Keratinocyte (primary cell): ENCODE measurements at regions not wholly inside any gene's neighbourhood (a gene's known extent, or its start where the extent isn't known, plus 50 kb on each side); places are given as distances from the start of the nearest gene placed in this dataset.
"Not testable (repeated sequence)": the region's sequence is repeated elsewhere in the genome, so short reads cannot be mapped to it uniquely, and the experiment has no call there.

Experiments used
- DNase-seq: peaks from one replicate; pipeline ENCODE4 v3.0.0-alpha.2; 2011; ENCODE audit warnings: low read depth, missing footprints, low spot score
- FAIRE-seq: peaks from 2 replicates; lab custom pipeline; 2011; peaks lifted over from hg19 to GRCh38; lab: Jason Lieb, UNC
- H2AFZ ChIP-seq: 2 replicates; pipeline ENCODE4 v1.6.0; 2012; ENCODE audit warnings: low read length, control low read depth, inconsistent platforms; ENCODE audit not compliant: control insufficient read depth
- H3K27ac ChIP-seq: 2 replicates; pipeline ENCODE4 v1.5.1; 2011; ENCODE audit warnings: low read length; ENCODE audit not compliant: control insufficient read depth, insufficient read depth
- H3K27me3 ChIP-seq: 3 replicates; pipeline ENCODE4 v1.6.0; 2011; ENCODE audit warnings: low read length; ENCODE audit not compliant: control insufficient read depth, insufficient read depth; ENCODE audit errors: extremely low read depth
- H3K36me3 ChIP-seq, 2 experiments: 2 replicates in 1 of 2; 3 replicates in 1 of 2; pipeline ENCODE4 v1.5.1; 2011; ENCODE audit warnings: low read length in 2 of 2, mild to moderate bottlenecking in 1 of 2; ENCODE audit not compliant: control insufficient read depth in 2 of 2, insufficient read depth in 2 of 2; ENCODE audit errors: extremely low read depth in 1 of 2
- H3K4me1 ChIP-seq: 3 replicates; pipeline ENCODE4 v1.5.1; 2011; ENCODE audit warnings: low read length; ENCODE audit not compliant: control insufficient read depth, insufficient read depth; ENCODE audit errors: extremely low read depth
- H3K4me2 ChIP-seq: 3 replicates; pipeline ENCODE4 v1.6.0; 2011; ENCODE audit warnings: low read depth, low read length; ENCODE audit not compliant: control insufficient read depth, insufficient read depth; ENCODE audit errors: extremely low read depth
- H3K4me3 ChIP-seq, 3 experiments: fragments of 200-600 bp in 1 of 3; sonication (generic) in 1 of 3; 2 replicates in 2 of 3; 3 replicates in 1 of 3; pipeline ENCODE4 v1.5.1; 2011 to 2016; ENCODE audit warnings: low read length in 3 of 3, mild to moderate bottlenecking in 3 of 3, control low read depth in 2 of 3, inconsistent platforms in 1 of 3, low read depth in 1 of 3, mixed read lengths in 1 of 3, mixed run types in 1 of 3, moderate library complexity in 1 of 3; ENCODE audit not compliant: control insufficient read depth in 2 of 3, insufficient read depth in 2 of 3; ENCODE audit errors: extremely low read depth in 1 of 3
- H3K79me2 ChIP-seq: 2 replicates; pipeline ENCODE4 v1.6.0; 2012; ENCODE audit warnings: low read length; ENCODE audit not compliant: control insufficient read depth, insufficient read depth
- H3K9ac ChIP-seq: 3 replicates; pipeline ENCODE4 v1.6.0; 2011; ENCODE audit warnings: low read length; ENCODE audit not compliant: control insufficient read depth, insufficient read depth; ENCODE audit errors: extremely low read depth
- H3K9me1 ChIP-seq: 3 replicates; pipeline ENCODE4 v1.6.0; 2011; ENCODE audit warnings: low read length; ENCODE audit not compliant: control insufficient read depth, insufficient read depth; ENCODE audit errors: extremely low read depth
- H3K9me3 ChIP-seq: 2 replicates; pipeline ENCODE4 v1.5.1; 2012; ENCODE audit warnings: low read depth, low read length; ENCODE audit not compliant: control insufficient read depth
- H4K20me1 ChIP-seq: 3 replicates; pipeline ENCODE4 v1.6.0; 2011; ENCODE audit warnings: low read length; ENCODE audit not compliant: control insufficient read depth, insufficient read depth; ENCODE audit errors: extremely low read depth
- EZH2 ChIP-seq: IDR thresholded peaks from one replicate; pipeline ENCODE4 v1.6.1; 2012; ENCODE audit warnings: inconsistent platforms, mild to moderate bottlenecking, low read length, moderate library complexity
- dilution Hi-C: fragments of 300-500 bp; cut with MboI; formaldehyde crosslinking; loops from one replicate; pipeline ENCODE4 v1.7.0; 2020; ENCODE audit warnings: low sequenced_read_pairs; ENCODE audit not compliant: extremely low pct_ligation_motif_present
- TF ChIP-seq, protein P1 (sequence below), 3 experiments: IDR thresholded peaks in 1 of 3; conservative IDR thresholded peaks in 1 of 3; optimal IDR thresholded peaks in 1 of 3; 2 replicates in 2 of 3; 3 replicates in 1 of 3; pipeline versions ENCODE3 to v1.5.1; 2011; ENCODE audit warnings: low read length in 3 of 3, mild to moderate bottlenecking in 3 of 3, moderate library complexity in 2 of 3, control low read depth in 1 of 3, inconsistent platforms in 1 of 3; ENCODE audit not compliant: insufficient read depth in 2 of 3; ENCODE audit errors: extremely low read depth in 1 of 3

GRCh38 chr13:18628428-18628827, 553.2 kb downstream of the TUBA3C start:
- no peak overlapping the region for H3K4me3 ChIP-seq
- FAIRE-seq (no peak), DNase-seq (no peak)
- H3K36me3 ChIP-seq: no peaks in the 10 kb centered on the region
- no peak overlapping the region for H3K9ac ChIP-seq
- no peak overlapping the region for H2AFZ ChIP-seq
- no peaks in the 10 kb centered on the region for H3K79me2 ChIP-seq
- no peaks in the 10 kb centered on the region for H3K9me1 ChIP-seq
- no peaks in the 10 kb centered on the region for H4K20me1 ChIP-seq
- no peak overlapping the region for H3K4me2 ChIP-seq
- no peaks in the 10 kb centered on the region for H3K4me1 ChIP-seq
- H3K27me3 ChIP-seq: no peaks in the 10 kb centered on the region
- TF ChIP-seq EZH2: no peak
- TF ChIP-seq, protein P1, sequence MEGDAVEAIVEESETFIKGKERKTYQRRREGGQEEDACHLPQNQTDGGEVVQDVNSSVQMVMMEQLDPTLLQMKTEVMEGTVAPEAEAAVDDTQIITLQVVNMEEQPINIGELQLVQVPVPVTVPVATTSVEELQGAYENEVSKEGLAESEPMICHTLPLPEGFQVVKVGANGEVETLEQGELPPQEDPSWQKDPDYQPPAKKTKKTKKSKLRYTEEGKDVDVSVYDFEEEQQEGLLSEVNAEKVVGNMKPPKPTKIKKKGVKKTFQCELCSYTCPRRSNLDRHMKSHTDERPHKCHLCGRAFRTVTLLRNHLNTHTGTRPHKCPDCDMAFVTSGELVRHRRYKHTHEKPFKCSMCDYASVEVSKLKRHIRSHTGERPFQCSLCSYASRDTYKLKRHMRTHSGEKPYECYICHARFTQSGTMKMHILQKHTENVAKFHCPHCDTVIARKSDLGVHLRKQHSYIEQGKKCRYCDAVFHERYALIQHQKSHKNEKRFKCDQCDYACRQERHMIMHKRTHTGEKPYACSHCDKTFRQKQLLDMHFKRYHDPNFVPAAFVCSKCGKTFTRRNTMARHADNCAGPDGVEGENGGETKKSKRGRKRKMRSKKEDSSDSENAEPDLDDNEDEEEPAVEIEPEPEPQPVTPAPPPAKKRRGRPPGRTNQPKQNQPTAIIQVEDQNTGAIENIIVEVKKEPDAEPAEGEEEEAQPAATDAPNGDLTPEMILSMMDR (optimal IDR thresholded peaks at IDR 0.05 in 1 of 3, IDR thresholded peaks at IDR 0.05 in 1 of 3, conservative IDR thresholded peaks at IDR 0.05 in 1 of 3; ENCODE audit: extremely low read depth in 1 of 3, insufficient read depth in 2 of 3, low read length in 3 of 3): no peak
- no peak overlapping the region for H3K27ac ChIP-seq
- H3K9me3 ChIP-seq: no peaks in the 10 kb centered on the region
- dilution Hi-C loops: no loop called here

DNA sequence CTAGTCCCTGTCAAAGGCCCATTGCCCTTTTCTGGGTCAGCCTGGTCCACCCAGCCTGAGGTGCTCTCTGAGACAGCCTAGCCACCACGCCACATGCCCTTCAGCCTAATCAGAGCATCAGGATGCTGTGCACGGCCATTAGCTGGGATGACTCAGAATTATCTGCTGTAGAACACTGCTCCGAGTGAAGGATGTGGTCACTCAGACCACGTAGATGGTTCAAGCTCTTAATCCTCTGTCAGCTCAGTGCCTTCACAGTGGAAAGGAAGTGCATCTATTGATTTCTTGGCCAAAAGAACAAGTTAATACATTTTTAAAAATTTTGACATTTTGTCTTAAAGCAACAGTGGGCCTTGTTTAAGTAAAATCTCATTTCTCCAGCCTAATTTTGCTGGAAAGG, 557.6 kb downstream of the TUBA3C start:
- H3K9me3 ChIP-seq, H3K27me3 ChIP-seq, H3K4me1 ChIP-seq, H4K20me1 ChIP-seq, H3K27ac ChIP-seq, H3K9me1 ChIP-seq, dilution Hi-C loops, H2AFZ ChIP-seq, H3K4me3 ChIP-seq, H3K36me3 ChIP-seq, H3K79me2 ChIP-seq, DNase-seq, H3K4me2 ChIP-seq, H3K9ac ChIP-seq, FAIRE-seq: not testable (repeated sequence)

DNA sequence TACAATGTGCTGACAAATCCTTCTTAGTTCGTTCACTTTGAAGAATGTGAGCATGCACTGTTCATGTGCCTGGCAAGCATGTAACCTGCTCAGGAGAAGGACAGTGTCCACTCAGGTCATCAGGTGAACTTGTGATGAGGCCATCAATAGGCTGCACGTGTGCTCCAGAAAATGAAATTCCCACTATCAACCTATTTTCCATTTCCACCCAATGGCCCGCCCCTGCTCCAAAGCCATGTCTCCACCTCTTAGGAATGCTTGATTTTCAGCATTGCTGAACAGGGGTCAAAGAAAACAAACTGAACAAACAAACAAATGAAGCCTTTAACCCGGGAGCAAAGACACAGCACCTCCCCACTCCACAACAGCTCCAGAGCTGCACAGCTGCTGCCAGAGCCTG, 563.2 kb downstream of the TUBA3C start:
- DNase-seq, FAIRE-seq: not testable (repeated sequence)

DNA sequence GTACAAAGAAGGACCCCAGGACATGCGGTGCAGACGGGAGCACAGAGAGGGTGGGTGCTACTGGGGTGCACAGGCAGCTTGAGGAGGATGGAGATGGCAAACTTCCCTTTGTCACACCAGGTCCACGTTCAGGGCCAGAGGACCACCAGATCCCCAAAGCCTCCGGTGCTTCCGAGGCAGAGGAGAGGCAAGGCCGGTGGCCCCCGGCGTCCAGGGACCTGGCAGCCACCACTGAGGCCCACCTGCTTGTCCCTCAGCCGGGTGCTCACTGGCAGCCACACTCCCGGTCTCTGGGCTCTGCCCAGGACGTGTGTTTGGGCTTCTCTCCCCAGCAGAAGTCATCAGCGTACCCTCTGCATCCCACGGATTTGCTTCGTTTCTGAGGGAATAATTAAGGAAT, 571.1 kb downstream of the TUBA3C start:
- dilution Hi-C loops, H3K9ac ChIP-seq, H3K4me2 ChIP-seq, H3K4me3 ChIP-seq, H3K27me3 ChIP-seq, H4K20me1 ChIP-seq, FAIRE-seq, H3K4me1 ChIP-seq, H3K79me2 ChIP-seq, DNase-seq, H3K27ac ChIP-seq, H2AFZ ChIP-seq, H3K9me1 ChIP-seq, H3K36me3 ChIP-seq, H3K9me3 ChIP-seq: not testable (repeated sequence)

More for the DNA sequence above, 563.2 kb downstream of the TUBA3C start:
- H3K9me1 ChIP-seq, H3K27me3 ChIP-seq, H3K9me3 ChIP-seq, H3K4me1 ChIP-seq, H4K20me1 ChIP-seq, H3K36me3 ChIP-seq, H3K27ac ChIP-seq, H3K79me2 ChIP-seq, H3K4me2 ChIP-seq, H3K9ac ChIP-seq, H3K4me3 ChIP-seq, dilution Hi-C loops, H2AFZ ChIP-seq: not testable (repeated sequence)
